ENCODE measurements at regions not wholly inside any gene's neighbourhood (a gene's known extent, or its start where the extent isn't known, plus 50 kb on each side); places are given as distances from the start of the nearest gene placed in this dataset.

DNA sequence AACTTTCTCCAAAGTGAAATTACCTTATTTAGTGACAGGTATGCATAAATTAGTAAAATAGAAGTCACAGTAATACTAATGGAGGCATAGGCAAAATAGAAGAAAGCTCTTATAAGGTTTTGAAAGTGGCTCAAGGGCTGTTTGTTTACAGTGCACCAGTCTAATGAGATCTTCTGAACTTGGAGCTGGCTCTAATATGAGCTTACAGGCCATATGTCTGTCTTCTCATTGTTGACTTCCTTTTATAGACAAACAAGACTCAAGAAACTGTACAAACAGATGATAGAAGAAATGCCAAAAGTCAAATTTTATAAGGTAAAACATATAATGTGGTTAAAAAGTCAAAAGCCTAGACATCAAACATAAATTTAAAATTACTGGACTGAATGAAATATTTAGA, 207.5 kb upstream of the NEGR1 start:
- Mint-ChIP-seq H3K27me3 (no peaks in the 10 kb centered on the region), H3K4me3 (no peak overlapping the region), H3K9me3 (ENCODE audit: insufficient read depth) (peaks cover 2% of the 10 kb centered on the region), H3K27ac (no peak overlapping the region), H3K4me1 (no peaks in the 10 kb centered on the region)
- H3K36me3 ChIP-seq (replicated peaks in 1 of 2; ENCODE audit: control extremely low read depth in 1 of 2, control insufficient read depth in 1 of 2, extremely low read depth in 1 of 2, insufficient read depth in 2 of 2, low read length in 1 of 2), result no peaks in the 10 kb centered on the region
- H3K4me2 ChIP-seq (replicated peaks; ENCODE audit: low read depth, low read length, poor library complexity, severe bottlenecking), result no peak overlapping the region
- DNase-seq (no peak), ATAC-seq (ENCODE audit: low read depth) (no peak)
- no peaks in the 10 kb centered on the region for H3K79me2 ChIP-seq (ENCODE audit: control insufficient read depth, insufficient read depth, low read length)
- intact Hi-C loops (cut with micrococcal nuclease), result no loop called here
- TF ChIP-seq, protein P1, sequence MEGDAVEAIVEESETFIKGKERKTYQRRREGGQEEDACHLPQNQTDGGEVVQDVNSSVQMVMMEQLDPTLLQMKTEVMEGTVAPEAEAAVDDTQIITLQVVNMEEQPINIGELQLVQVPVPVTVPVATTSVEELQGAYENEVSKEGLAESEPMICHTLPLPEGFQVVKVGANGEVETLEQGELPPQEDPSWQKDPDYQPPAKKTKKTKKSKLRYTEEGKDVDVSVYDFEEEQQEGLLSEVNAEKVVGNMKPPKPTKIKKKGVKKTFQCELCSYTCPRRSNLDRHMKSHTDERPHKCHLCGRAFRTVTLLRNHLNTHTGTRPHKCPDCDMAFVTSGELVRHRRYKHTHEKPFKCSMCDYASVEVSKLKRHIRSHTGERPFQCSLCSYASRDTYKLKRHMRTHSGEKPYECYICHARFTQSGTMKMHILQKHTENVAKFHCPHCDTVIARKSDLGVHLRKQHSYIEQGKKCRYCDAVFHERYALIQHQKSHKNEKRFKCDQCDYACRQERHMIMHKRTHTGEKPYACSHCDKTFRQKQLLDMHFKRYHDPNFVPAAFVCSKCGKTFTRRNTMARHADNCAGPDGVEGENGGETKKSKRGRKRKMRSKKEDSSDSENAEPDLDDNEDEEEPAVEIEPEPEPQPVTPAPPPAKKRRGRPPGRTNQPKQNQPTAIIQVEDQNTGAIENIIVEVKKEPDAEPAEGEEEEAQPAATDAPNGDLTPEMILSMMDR (IDR thresholded peaks at IDR 0.05), result no peak
- TF ChIP-seq EZH2 (IDR thresholded peaks at IDR 0.05; ENCODE audit: borderline replicate concordance, insufficient read depth, low read depth, low read length, poor library complexity, severe bottlenecking), result no peak
- ChIA-PET POLR2A (no interaction called here), CTCF (no interaction called here)
- no peaks in the 10 kb centered on the region for H3K9me3 ChIP-seq (ENCODE audit: control extremely low read depth in 1 of 3, control insufficient read depth in 2 of 3, insufficient read depth in 1 of 3, low read length in 2 of 3)
- no peak overlapping the region for H3K9ac ChIP-seq (ENCODE audit: low read length)
- no peak overlapping the region for H2AFZ ChIP-seq (ENCODE audit: insufficient read depth, low read depth, low read length, poor library complexity, severe bottlenecking)
- no peaks in the 10 kb centered on the region for H3K4me1 ChIP-seq (ENCODE audit: control insufficient read depth in 2 of 2, insufficient read depth in 2 of 2, low read length in 2 of 2)
- no peak overlapping the region for H3K27ac ChIP-seq (ENCODE audit: low read length in 2 of 2)
- H3K4me3 ChIP-seq (ENCODE audit: control extremely low read depth in 1 of 5, extremely low read depth in 1 of 5, insufficient read depth in 1 of 5, low read depth in 2 of 5, low read length in 4 of 5), result no peak overlapping the region
- no peaks in the 10 kb centered on the region for H4K20me1 ChIP-seq (ENCODE audit: control insufficient read depth, insufficient read depth, low read length, poor library complexity, severe bottlenecking)
- H3K27me3 ChIP-seq (replicated peaks in 1 of 4; ENCODE audit: control extremely low read depth in 1 of 4, control insufficient read depth in 3 of 4, insufficient read depth in 4 of 4, low read length in 3 of 4), result no peaks in the 10 kb centered on the region

DNA sequence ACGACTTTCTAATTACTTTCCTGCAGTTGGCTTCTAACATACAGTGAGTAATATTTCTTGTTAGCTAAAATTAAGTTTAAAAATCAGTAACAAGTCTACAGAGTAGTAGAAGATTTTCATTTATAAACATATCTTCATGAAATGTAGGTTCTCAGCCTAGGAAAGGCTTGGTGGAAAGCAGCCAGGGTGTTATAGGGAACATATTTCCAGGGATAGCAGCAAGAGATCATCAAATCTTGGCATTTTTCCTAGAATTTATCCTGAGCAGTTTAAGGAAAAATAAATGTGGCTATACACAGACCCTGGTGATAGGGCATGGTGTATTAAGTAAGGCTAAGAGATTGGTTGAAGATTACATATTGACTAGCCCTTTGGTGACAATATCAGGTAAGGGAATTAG, 203.5 kb upstream of the NEGR1 start:
- no CpG with 5 or more reads among the region's 1 CpG for WGBS (ENCODE audit: insufficient coverage)
- Histone ChIP-seq H3K27ac (ENCODE audit: low read length in 2 of 2) (no peak overlapping the region), H3K4me3 (ENCODE audit: control extremely low read depth in 1 of 5, extremely low read depth in 1 of 5, insufficient read depth in 1 of 5, low read depth in 2 of 5, low read length in 4 of 5) (no peak overlapping the region), H4K20me1 (ENCODE audit: control insufficient read depth, insufficient read depth, low read length, poor library complexity, severe bottlenecking) (no peaks in the 10 kb centered on the region), H3K9ac (ENCODE audit: low read length) (no peak overlapping the region), H3K27me3 (replicated peaks in 1 of 4; ENCODE audit: control extremely low read depth in 1 of 4, control insufficient read depth in 3 of 4, insufficient read depth in 4 of 4, low read length in 3 of 4) (no peaks in the 10 kb centered on the region), H3K4me2 (replicated peaks; ENCODE audit: low read depth, low read length, poor library complexity, severe bottlenecking) (no peak overlapping the region), H3K9me3 (ENCODE audit: control extremely low read depth in 1 of 3, control insufficient read depth in 2 of 3, insufficient read depth in 1 of 3, low read length in 2 of 3) (no peaks in the 10 kb centered on the region), H3K36me3 (replicated peaks in 1 of 2; ENCODE audit: control extremely low read depth in 1 of 2, control insufficient read depth in 1 of 2, extremely low read depth in 1 of 2, insufficient read depth in 2 of 2, low read length in 1 of 2) (no peaks in the 10 kb centered on the region), H2AFZ (ENCODE audit: insufficient read depth, low read depth, low read length, poor library complexity, severe bottlenecking) (no peak overlapping the region), H3K4me1 (ENCODE audit: control insufficient read depth in 2 of 2, insufficient read depth in 2 of 2, low read length in 2 of 2) (no peaks in the 10 kb centered on the region), H3K79me2 (ENCODE audit: control insufficient read depth, insufficient read depth, low read length) (no peaks in the 10 kb centered on the region)
- DNase-seq (no peak), ATAC-seq (ENCODE audit: low read depth) (no peak)
- no peak overlapping the region for H3K27ac Mint-ChIP-seq
- POLR2A ChIA-PET, result no interaction called here
- TF ChIP-seq, protein P1 (IDR thresholded peaks at IDR 0.05), result no peak
- TF ChIP-seq EZH2 (IDR thresholded peaks at IDR 0.05; ENCODE audit: borderline replicate concordance, insufficient read depth, low read depth, low read length, poor library complexity, severe bottlenecking), result no peak
- no peaks in the 10 kb centered on the region for H3K4me1 Mint-ChIP-seq
- H3K9me3 Mint-ChIP-seq (ENCODE audit: insufficient read depth), result peaks cover 2% of the 10 kb centered on the region
- H3K4me3 Mint-ChIP-seq, result no peak overlapping the region
- no peaks in the 10 kb centered on the region for H3K27me3 Mint-ChIP-seq
- CTCF ChIA-PET, result no interaction called here
- intact Hi-C loops (cut with micrococcal nuclease), result no loop called here

Measured in B cell (primary cell).